Adipocyte (in vitro differentiated cells): ENCODE measurements at regions not wholly inside any gene's neighbourhood (a gene's known extent, or its start where the extent isn't known, plus 50 kb on each side); places are given as distances from the start of the nearest gene placed in this dataset.

Source experiments
- DNase-seq: peaks from one replicate; pipeline ENCODE4 v3.0.0-alpha.2; 2015; ENCODE audit warnings: low read depth
- H3K27me3 ChIP-seq: replicated peaks from 2 replicates; pipeline ENCODE4 v1.7.0; 2013; ENCODE audit warnings: mild to moderate bottlenecking, low read length, moderate library complexity; ENCODE audit not compliant: control insufficient read depth, insufficient read depth
- H3K36me3 ChIP-seq: 2 replicates; pipeline ENCODE4 v1.7.0; 2013; ENCODE audit warnings: low read length, mild to moderate bottlenecking, moderate library complexity; ENCODE audit not compliant: control insufficient read depth, insufficient read depth, severe bottlenecking
- H3K4me1 ChIP-seq: 2 replicates; pipeline ENCODE4 v1.7.0; 2013; ENCODE audit warnings: mild to moderate bottlenecking, low read length, moderate library complexity; ENCODE audit not compliant: control insufficient read depth, insufficient read depth
- H3K4me3 ChIP-seq: 2 replicates; pipeline ENCODE4 v1.7.0; 2013; ENCODE audit warnings: mild to moderate bottlenecking, low read length, moderate library complexity
- H3K9ac ChIP-seq: 2 replicates; pipeline ENCODE4 v1.7.0; 2013; ENCODE audit warnings: mild to moderate bottlenecking, low read length, moderate library complexity
- H3K9me3 ChIP-seq: 2 replicates; pipeline ENCODE4 v1.7.0; 2013; ENCODE audit warnings: mild to moderate bottlenecking, low read length, moderate library complexity; ENCODE audit not compliant: control insufficient read depth

- DNase-seq = no peak
- peaks cover 2% of the 10 kb centered on the region for H3K9me3 ChIP-seq
- no peaks in the 10 kb centered on the region for H3K27me3 ChIP-seq
- H3K9ac ChIP-seq = no peak overlapping the region
- H3K4me3 ChIP-seq = no peak overlapping the region
- no peaks in the 10 kb centered on the region for H3K36me3 ChIP-seq
- H3K4me1 ChIP-seq = peaks cover 10% of the 10 kb centered on the region
These were observed 614.5 kb downstream of the HINT1 start for GRCh38 chr5:130550562-130550928.

- no peaks in the 10 kb centered on the region for H3K36me3 ChIP-seq
- peak; percentile 69 for DNase-seq
- H3K9ac ChIP-seq = no peak overlapping the region
- no peaks in the 10 kb centered on the region for H3K27me3 ChIP-seq
- no peak overlapping the region for H3K4me3 ChIP-seq
- peaks cover 10% of the 10 kb centered on the region for H3K4me1 ChIP-seq
- peaks cover 7% of the 10 kb centered on the region for H3K9me3 ChIP-seq
These were observed 615.0 kb downstream of the HINT1 start for GRCh38 chr5:130549884-130550561.

DNA sequence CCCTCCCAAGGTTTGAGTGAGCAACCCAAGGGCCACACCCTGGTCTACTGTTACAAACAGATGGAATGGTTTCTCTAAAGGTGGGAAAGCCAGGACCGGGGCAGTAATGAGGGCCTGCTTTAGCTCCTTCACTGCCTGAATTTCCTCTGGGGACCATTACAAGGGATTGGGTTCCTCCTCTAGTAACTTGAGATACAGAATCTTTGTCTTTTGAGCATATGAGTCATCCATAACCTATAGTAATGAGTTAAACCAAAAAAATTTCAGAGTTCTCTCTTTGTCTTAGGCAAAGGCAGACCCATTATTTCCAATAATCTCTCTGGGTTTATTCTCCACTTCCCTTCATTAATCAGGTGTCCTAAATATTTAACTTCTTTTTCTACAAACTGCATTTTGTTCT is 618.8 kb downstream of the HINT1 start:
- Histone ChIP-seq H3K27me3 (no peaks in the 10 kb centered on the region), H3K4me3 (no peak overlapping the region), H3K4me1 (peaks cover 28% of the 10 kb centered on the region), H3K9me3 (peaks cover 30% of the 10 kb centered on the region), H3K36me3 (no peaks in the 10 kb centered on the region), H3K9ac (no peak overlapping the region)
- peak; percentile 34 for DNase-seq

DNA sequence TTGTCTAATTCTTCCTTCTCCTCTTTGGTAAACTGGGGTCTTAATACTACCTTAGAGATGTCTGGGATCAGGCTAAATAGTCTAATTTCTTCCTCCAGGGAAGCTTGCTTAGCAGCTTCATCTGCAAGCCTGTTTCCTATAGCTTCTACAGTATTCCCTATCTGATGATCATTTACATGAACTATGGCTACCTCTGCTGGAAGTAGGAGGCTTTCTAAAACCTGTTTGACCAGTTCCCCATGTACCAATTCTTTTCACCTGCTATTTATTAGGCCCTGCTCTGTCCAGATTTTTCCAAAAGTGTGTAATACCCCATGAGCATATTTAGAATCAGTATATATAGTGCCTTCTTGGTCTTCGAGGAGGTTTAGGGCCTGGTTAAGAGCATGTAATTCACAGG is 619.8 kb downstream of the HINT1 start:
- Histone ChIP-seq H3K4me1 (peaks cover 24% of the 10 kb centered on the region), H3K9ac (no peak overlapping the region), H3K9me3 (peaks cover 30% of the 10 kb centered on the region), H3K36me3 (no peaks in the 10 kb centered on the region), H3K4me3 (no peak overlapping the region), H3K27me3 (no peaks in the 10 kb centered on the region)
- no peak for DNase-seq

DNA sequence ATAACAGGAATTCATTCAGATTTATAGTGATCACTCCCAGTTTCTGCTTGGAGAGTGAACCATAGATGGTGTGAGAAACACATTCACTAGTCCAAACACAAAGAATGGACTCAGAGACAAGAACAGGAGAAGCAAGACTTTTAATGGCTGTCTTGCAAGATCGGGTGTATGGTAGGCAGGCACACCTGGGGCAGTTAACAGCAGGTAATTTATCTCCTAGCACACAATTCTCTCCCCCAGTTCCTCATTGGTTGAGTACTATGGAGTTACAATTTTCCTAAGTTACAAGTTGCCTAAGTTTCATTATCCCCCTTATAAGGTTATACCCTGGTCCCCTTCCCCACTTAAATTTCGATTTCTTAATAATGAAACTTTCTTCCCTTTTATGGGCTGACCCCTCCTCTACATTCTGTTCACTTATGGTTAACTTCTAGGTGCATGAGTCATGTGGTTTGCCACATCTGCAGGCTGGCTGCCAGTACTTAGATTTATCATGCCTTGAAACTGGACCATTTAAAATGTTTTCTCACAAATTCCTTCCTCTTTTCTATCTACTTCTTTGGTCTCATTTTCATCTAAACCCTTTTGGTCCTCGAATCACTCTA is 623.3 kb downstream of the HINT1 start:
- H3K4me3 ChIP-seq = no peak overlapping the region

GRCh38 chr5:130536691-130537090 is 628.4 kb downstream of the HINT1 start:
- no peaks in the 10 kb centered on the region for H3K9me3 ChIP-seq
- H3K9ac ChIP-seq = no peak overlapping the region
- H3K4me1 ChIP-seq = peaks cover 5% of the 10 kb centered on the region
- no peaks in the 10 kb centered on the region for H3K27me3 ChIP-seq
- no peaks in the 10 kb centered on the region for H3K36me3 ChIP-seq
- no peak overlapping the region for H3K4me3 ChIP-seq
- no peak for DNase-seq

More for the DNA sequence above, 623.3 kb downstream of the HINT1 start:
- DNase-seq = peak; percentile 67
- no peaks in the 10 kb centered on the region for H3K36me3 ChIP-seq
- H3K9me3 ChIP-seq = peaks cover 30% of the 10 kb centered on the region
- H3K27me3 ChIP-seq = no peaks in the 10 kb centered on the region
- no peak overlapping the region for H3K9ac ChIP-seq
- H3K4me1 ChIP-seq = peaks cover 18% of the 10 kb centered on the region

GRCh38 chr5:130532786-130533185 is 628.5 kb downstream of the CHSY3 start:
- Histone ChIP-seq H3K9me3 (no peaks in the 10 kb centered on the region), H3K4me3 (no peak overlapping the region), H3K9ac (no peak overlapping the region), H3K36me3 (no peaks in the 10 kb centered on the region), H3K27me3 (no peaks in the 10 kb centered on the region), H3K4me1 (peaks cover 3% of the 10 kb centered on the region)
- peak; percentile 23 for DNase-seq

DNA sequence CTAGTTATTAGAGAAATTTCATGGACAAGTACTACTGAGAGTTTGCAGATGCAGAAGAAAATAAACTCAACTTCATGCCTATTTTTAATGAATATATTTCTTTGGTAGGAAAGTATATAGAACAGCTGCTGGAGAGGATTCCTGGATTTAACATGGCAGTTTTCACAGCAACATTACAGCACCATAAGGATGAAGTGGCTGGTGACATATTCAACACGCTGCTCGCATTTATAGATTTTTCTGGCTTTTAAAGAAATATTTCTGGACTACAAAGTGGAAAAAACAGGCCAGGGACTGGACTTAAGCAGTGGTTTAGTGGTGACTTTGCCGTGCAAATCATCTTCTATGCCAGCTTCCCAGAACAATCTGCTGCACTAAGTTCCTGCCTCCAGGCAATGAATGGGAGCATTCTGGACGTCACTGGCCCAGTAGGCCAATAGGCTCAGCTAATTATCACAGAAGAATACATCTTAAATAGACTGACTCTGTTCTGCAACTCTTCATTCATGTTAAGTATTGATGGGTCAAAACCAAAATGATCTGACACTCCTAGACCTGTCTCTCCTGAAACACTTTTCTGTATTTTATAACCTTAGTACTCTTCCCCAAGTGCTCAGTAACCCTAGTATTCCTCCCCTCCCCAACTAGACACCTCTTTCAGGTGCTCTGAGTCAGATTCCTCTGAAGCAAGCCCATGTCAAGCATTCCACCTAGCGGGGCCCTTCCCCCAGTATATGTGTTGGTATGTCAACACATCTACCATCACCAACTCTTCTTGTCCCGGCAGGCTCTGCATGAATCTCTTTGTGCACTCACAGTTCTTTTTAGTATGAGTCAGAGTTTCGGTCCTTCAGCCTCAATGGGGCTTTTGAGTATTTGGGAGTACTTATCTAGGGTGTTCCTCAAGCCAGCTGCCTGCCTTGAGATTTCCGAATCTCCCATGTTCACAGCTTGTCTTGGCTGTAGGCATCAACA is 625.5 kb downstream of the CHSY3 start:
- Histone ChIP-seq H3K36me3 (no peaks in the 10 kb centered on the region), H3K9ac (no peak overlapping the region), H3K4me3 (no peak overlapping the region), H3K9me3 (no peaks in the 10 kb centered on the region), H3K27me3 (no peaks in the 10 kb centered on the region), H3K4me1 (peaks cover 3% of the 10 kb centered on the region)
- DNase-seq = no peak

DNA sequence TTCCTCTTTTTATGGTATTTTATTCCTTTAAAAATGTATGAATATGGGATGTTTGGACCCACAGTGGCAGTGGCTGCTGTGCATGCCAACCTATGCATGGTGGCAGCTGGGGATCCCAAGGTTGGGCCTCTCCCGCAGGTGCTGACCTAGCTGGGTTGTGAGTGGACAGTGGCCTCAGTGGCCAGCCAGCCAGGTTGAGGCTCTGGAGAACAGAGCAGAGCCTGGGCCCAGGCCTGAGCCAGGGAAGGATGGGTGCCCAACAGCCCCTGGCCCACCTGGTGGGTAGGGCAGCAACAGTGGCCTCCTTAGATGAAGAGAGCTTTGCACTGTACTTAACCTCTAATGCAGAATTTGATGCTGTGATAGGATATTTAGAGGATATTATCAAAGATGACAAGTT is 624.8 kb downstream of the CHSY3 start:
- no peaks in the 10 kb centered on the region for H3K9me3 ChIP-seq
- H3K9ac ChIP-seq = no peak overlapping the region
- peaks cover 3% of the 10 kb centered on the region for H3K4me1 ChIP-seq
- no peaks in the 10 kb centered on the region for H3K27me3 ChIP-seq
- no peak for DNase-seq
- no peaks in the 10 kb centered on the region for H3K36me3 ChIP-seq
- no peak overlapping the region for H3K4me3 ChIP-seq

- no peak overlapping the region for H3K9ac ChIP-seq
- H3K9me3 ChIP-seq = no peaks in the 10 kb centered on the region
- H3K36me3 ChIP-seq = no peaks in the 10 kb centered on the region
- peak; percentile 54 for DNase-seq
- no peaks in the 10 kb centered on the region for H3K27me3 ChIP-seq
- peaks cover 3% of the 10 kb centered on the region for H3K4me1 ChIP-seq
- H3K4me3 ChIP-seq = no peak overlapping the region
These were observed 624.2 kb downstream of the CHSY3 start for GRCh38 chr5:130528474-130528873.

GRCh38 chr5:130526708-130527107 is 622.4 kb downstream of the CHSY3 start:
- H3K4me3 ChIP-seq = no peak overlapping the region
- H3K4me1 ChIP-seq = peaks cover 3% of the 10 kb centered on the region
- no peaks in the 10 kb centered on the region for H3K36me3 ChIP-seq
- H3K9me3 ChIP-seq = no peaks in the 10 kb centered on the region
- no peaks in the 10 kb centered on the region for H3K27me3 ChIP-seq
- no peak overlapping the region for H3K9ac ChIP-seq
- no peak for DNase-seq
